HG03039 (cell line): ENCODE measurements at regions not wholly inside any gene's neighbourhood (a gene's known extent, or its start where the extent isn't known, plus 50 kb on each side); places are given as distances from the start of the nearest gene placed in this dataset.

Source experiments
- ATAC-seq: cut with Tn5 transposase; IDR thresholded peaks from one replicate; pipeline ENCODE4 v1.9.1; 2021; ENCODE audit warnings: mild to moderate bottlenecking, moderate library complexity; ENCODE audit not compliant: unreplicated experiment

DNA sequence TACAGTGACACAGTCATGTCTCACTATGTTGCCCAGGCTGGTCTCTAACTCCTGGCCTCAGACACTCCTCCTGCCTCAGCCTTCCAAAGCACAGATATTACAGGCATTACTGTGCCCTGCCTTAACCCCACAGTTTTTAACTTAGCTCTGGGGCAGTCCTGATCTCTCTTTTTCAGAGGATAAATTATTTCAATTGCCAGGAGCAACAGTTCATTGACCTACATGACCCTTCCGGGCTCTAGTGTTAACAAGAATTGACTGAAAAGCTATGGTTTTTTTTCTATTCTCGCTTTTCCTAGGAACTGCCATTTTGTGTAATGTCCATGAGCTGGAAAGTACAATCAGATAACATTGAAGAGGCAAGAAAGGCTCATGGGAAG is 92.8 kb downstream of the HNRNPLL start:
- ATAC-seq = no peak

DNA sequence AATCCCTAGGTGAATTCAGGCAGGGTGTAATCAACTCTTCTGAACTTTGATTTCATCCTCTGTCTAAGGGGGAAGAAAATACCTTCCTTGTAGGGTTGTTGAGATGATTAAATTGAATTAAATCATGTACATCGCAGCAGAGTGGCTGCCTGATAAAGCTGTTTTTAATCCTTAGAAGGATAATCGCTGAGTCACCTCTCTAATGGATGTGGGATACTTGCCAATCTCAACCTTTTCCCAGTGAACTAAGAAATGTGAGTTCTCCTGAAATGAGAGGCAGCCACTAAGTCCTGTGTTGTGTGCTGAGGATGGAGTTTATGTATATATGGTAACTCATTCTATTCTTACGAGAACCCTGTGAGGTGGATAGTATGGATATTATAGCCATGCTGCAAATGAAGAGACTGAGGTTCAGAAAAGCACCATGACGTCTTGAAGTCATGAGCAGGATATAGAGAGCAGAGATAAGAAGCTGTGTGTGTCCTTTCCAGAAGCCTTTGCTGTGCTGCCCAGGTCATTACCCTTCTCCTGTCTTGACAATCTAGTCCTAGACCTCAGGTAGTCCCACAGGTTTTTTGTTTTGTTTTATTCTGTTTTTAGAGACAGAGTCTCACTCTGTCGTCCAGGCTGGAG is 93.3 kb downstream of the HNRNPLL start:
- no peak for ATAC-seq

DNA sequence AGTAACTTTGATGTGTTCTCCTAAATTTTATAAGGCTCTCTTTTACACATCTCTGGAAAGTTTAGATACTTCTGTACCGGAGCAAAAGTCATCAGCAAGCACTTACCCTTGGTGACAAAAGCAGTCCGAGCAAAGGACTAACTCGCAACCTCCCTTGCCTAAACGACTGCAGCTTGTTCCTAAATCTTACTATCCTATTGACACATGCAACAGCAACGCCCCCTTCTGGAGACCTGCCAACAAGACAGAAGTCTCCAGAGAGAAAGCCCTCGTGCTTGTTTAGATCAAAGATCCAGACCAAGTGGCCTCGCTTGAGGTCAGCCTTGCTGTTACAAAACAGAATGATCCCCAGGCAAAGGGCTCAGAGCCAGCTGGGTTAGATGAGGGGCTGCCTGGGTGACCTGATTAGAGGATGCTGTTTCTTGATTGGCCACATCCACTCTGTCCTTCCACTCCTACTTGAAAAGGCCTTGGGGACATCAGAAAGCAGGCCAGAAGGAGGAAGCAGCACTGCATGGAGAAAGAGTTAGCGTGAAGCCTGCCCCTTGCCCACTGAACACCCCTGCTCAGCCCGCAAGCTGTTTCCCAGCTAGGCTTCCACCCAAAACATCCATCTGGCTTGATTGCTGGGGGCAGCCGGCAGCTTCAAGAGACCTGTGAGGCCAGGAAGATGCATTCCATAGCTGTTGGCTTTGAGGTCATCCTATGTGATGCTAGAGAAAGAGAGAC is 94.3 kb downstream of the HNRNPLL start:
- ATAC-seq = no peak

GRCh38 chr2:38507712-38508111 is 95.0 kb downstream of the HNRNPLL start:
- ATAC-seq = no peak

DNA sequence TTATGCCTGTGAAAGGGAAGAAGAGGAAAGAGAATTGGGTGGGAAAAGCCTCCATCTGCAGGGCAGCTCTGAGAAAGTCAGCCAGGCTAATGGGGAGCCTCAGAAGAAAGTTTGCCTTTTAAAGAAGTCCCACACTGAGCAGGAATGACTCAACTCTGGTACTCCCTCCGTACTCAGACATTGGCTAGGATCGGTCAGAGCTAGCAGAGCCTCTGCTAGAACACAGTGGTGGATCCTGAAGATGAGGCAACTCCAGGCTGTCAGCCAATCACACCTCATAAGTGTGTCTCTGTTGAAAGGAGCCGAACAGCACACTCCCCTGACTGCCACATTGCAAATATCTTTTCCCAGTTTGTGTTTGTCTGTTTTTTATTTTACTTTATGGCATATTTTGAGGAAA is 96.9 kb downstream of the HNRNPLL start:
- no peak for ATAC-seq

- ATAC-seq = no peak
Observed at GRCh38 chr2:38504169-38504568, 98.6 kb downstream of the HNRNPLL start.

GRCh38 chr2:38502107-38502506 is 100.6 kb downstream of the HNRNPLL start:
- ATAC-seq = no peak

GRCh38 chr2:38500283-38500634 is 102.5 kb downstream of the HNRNPLL start:
- no peak for ATAC-seq

DNA sequence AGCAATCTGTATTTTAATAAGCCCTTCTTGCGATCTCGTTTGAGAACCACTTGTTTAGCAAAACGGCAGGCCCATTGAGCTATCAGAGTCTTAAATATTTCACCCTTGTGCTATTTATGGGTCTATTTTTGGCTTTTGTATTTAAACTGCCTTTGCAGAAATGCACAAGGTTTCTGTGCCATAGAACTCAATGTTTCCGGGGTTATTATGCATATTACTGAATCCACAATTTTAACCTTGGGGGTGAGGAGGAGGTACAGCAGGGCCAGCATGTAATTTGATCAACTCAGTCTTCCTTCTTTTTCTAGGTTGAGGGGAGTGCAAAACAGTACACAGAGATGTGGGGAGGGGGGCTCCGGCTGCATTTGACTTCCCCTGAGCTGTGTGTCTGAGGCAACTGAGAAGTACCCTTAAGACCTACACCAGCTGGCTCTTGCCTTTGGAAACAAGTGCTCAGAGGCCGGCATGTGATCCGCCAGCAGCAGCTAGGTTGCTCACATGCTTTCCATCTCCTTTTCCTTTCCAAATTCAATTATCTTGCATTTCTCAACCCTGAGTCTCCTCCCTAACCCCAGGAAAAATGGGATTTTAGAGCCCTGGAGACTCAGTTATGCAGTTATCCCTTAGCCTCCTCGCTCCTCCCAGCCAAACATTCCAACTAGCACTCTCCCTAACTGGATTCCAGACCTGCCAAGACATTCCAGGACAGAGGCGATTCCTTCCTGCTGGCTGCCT is 103.0 kb downstream of the HNRNPLL start:
- no peak for ATAC-seq

GRCh38 chr2:38498045-38498481 is 104.7 kb downstream of the HNRNPLL start:
- no peak for ATAC-seq

DNA sequence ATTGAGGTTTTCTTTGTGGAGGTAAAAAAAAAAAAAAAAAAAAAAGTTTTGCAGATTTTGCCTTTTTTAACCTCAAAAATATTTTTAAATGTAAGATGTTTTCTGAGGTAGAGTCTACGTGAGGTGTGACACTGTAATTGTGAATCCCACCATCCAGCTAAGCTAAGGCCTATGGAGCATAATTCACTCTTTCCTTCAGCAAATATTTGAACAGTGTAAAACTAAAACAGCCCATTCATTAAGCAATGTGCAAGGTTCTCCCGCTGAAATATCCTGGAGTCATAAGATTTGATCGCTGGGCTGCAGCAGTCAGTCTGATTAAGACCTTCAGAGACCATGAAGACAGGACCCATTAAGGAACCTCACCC is 105.1 kb downstream of the HNRNPLL start:
- no peak for ATAC-seq

- no peak for ATAC-seq
Observed at GRCh38 chr2:38496927-38497669, 105.6 kb downstream of the HNRNPLL start.

DNA sequence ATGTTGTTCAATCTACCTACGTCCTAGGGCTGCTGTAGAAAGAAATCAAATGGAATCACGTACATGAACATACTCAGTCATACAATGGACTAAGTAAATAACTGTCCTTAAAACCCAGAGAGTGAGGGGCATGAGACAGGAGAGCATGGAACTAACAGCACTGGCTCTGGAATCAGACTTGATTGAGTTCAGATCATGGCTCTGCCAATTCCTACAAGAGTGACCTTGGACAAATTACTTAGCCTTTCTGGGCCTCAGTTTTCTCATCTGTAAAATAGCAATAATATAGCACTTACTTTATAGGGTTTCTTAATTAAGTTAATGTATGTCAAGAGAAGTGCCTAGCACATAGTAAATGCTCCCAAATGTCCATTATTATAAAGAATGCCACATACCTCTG is 106.8 kb downstream of the HNRNPLL start:
- no peak for ATAC-seq

DNA sequence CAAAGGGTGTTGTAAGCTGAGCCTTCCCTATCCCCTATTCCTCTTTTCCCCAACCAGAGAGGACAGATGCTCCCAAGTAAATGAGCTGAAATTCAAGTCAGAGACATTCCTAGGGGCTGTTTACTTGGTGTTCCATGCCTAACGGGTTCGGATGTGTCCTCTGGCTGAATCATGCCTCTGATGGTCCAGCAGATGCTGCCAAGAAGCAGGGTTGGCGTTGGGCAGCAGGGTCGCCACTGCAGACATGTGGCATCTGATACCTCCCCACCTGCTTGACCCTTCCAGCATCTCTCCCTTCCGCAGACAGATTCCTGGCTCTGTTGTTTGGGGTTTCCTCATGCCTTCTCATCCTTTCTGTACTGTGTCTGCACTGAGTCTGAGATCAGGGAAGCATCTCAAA is 108.3 kb downstream of the HNRNPLL start:
- ATAC-seq = no peak

DNA sequence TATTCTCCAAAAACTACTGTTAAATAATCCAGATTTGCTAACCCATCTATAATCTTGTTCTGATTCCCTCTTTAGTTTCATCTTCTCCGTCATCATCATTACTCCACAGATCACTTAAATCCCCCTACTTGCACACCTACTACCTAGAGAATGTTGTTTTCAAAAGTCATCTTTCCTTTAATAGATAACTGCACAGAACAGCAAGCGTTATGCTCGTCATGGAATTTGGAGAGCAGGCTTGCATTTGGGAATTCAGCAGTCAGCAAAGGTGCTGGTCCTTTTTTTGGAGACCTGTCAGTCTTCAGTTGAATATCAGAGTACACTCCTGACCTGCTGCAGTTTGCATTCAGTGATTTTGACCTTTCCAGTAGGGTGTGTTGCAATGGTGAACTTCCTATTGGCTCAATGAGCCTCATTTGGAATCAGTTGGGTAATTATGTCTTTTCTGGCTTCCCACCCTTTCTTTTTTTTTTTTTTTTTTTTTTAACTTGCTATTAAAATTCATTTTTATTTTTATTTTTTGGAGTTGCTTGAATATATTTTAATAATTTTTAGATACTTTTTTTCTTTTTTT is 110.6 kb downstream of the HNRNPLL start:
- no peak for ATAC-seq

DNA sequence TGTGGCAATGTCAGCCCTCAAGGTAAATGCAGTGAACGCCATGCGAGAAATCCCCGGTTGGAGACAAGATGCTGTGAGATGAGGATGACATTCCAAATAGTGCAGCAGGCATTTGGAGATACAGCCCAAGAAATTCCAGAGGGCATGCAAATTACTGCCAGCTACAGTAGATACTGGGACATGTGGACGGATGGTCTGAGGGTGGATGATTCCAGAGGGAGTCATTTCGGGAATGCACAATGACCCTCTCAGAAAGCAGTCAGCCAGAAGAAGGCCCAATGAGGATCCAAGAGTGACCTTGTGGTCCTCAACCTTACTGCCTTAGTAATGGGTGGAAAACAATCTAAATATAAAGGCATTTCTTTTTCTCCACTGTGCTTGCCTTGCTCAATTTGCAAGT is 111.3 kb downstream of the HNRNPLL start:
- ATAC-seq = no peak

GRCh38 chr2:38489846-38490245 is 112.8 kb upstream of the ATL2 start:
- ATAC-seq = no peak

GRCh38 chr2:38487852-38488251 is 110.8 kb upstream of the ATL2 start:
- no peak for ATAC-seq

DNA sequence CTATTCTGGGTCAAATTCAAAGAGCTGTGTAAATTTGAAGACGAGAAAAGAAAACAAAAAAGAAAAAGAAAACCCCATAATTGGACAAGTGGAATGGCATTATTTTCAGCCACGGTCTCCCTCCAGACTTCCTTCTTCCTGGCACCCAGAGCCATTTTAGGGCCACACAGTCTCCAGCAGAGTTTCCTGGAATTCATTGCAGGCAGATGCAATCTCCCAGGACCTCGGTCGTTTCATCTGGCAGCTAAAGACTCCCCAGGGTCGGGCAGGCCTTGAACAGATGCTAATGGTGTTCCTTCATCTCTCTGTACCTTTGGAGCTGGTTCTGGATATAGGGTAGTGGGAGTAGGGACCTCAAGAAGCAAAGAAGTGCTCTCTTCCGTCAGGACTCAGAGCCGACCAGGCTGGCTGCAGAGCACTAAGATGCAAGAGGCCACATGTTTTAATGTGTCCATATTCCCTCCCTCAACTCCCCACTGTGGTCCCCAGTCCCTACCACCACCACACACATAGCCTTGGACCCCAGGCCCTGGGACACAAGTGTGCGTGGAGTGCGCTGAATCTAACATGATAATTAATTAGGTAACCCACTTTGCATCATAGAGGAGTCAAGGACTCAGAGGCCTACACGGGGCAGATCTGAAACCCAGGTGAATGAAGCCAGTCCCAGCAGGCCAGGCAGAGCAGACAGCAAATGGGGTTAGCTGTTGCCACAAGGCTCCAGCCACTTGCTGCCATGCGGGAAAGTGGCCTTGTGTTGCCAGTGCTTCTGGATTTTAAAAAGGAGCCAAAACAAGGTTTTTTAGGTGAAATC is 109.3 kb upstream of the ATL2 start:
- ATAC-seq = no peak

DNA sequence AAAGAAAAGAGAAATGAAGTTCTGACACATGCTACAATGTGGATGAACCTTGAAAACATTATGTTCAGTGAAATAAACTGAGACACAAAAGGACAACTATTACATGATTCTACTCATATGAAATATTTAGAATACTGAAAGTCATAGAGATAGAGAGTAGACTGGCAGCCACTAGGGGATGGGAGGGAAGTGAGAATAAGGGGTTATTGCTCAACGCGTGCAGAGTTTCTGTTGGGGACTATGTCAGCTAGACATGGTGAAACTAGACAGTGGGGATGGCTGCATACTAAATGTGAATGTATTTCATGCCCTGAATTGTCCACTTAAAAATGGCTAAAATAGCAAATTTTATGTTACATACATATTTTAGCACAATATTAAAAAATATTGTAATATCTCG is 108.7 kb upstream of the ATL2 start:
- peak; percentile 82 for ATAC-seq
